Type B pancreatic cell (in vitro differentiated cells): ENCODE measurements at regions not wholly inside any gene's neighbourhood (a gene's known extent, or its start where the extent isn't known, plus 50 kb on each side); places are given as distances from the start of the nearest gene placed in this dataset.

Source experiments
- DNase-seq: peaks from one replicate; pipeline ENCODE4 v3.0.0; 2021; ENCODE audit warnings: mixed read lengths; ENCODE audit not compliant: unreplicated experiment; ENCODE audit errors: extremely low spot score
- H3K27ac Mint-ChIP-seq: 2 replicates; pipeline ENCODE4 v1.8.0; 2021; ENCODE audit warnings: mild to moderate bottlenecking, mixed read lengths
- H3K27me3 Mint-ChIP-seq: 2 replicates; pipeline ENCODE4 v1.8.0; 2021; ENCODE audit warnings: mixed read lengths
- H3K36me3 Mint-ChIP-seq: 2 replicates; pipeline ENCODE4 v1.8.0; 2021; ENCODE audit warnings: mixed read lengths
- H3K4me1 Mint-ChIP-seq: one replicate; pipeline ENCODE4 v1.8.0; 2021; ENCODE audit warnings: mixed read lengths; ENCODE audit not compliant: unreplicated experiment
- H3K4me3 Mint-ChIP-seq: 2 replicates; pipeline ENCODE4 v1.8.0; 2021; ENCODE audit warnings: mild to moderate bottlenecking, mixed read lengths
- H3K9me3 Mint-ChIP-seq: 2 replicates; pipeline ENCODE4 v1.8.0; 2021; ENCODE audit warnings: mixed read lengths
- TF ChIP-seq, protein P1 (sequence below): fragments of 200-600 bp; sonication (generic); conservative IDR thresholded peaks from 2 replicates; pipeline ENCODE4 v1.5.0; 2021; ENCODE audit warnings: antibody characterized with exemption, mild to moderate bottlenecking

DNA sequence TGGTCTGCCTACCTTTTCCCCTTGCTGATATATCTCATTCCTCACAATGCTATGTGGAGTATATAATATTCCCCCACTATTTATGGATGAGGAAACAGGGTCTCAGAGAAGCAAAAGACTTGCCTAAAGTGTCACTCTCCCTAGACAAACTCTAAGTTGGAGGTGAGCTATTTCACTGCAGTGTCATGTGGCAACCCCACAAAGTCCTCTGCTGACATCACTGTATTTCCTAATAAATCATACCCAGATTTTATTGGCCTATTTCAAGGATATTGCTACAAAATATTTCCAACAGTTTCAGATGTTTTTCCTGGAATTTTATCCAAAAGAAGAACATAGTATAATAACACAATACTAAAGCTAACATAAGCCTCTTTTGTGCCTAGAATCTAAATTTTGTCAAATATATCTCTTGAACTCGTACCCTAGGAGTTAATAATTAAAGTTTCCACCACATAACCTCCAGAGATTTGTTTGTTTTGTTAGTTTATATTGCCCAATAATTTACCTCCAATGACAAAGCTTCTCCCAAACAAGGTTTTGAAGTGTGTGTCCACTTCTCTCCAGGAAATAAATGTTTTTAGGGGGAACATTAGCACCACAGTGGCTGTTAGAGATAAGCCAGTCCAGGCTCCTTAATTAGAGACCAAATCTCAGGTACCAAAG lies 215.1 kb downstream of the ASCL1 start:
- no peaks in the 10 kb centered on the region for H3K9me3 Mint-ChIP-seq
- H3K27me3 Mint-ChIP-seq: no peaks in the 10 kb centered on the region
- no peak for DNase-seq
- TF ChIP-seq, protein P1, sequence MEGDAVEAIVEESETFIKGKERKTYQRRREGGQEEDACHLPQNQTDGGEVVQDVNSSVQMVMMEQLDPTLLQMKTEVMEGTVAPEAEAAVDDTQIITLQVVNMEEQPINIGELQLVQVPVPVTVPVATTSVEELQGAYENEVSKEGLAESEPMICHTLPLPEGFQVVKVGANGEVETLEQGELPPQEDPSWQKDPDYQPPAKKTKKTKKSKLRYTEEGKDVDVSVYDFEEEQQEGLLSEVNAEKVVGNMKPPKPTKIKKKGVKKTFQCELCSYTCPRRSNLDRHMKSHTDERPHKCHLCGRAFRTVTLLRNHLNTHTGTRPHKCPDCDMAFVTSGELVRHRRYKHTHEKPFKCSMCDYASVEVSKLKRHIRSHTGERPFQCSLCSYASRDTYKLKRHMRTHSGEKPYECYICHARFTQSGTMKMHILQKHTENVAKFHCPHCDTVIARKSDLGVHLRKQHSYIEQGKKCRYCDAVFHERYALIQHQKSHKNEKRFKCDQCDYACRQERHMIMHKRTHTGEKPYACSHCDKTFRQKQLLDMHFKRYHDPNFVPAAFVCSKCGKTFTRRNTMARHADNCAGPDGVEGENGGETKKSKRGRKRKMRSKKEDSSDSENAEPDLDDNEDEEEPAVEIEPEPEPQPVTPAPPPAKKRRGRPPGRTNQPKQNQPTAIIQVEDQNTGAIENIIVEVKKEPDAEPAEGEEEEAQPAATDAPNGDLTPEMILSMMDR: no peak
- H3K36me3 Mint-ChIP-seq: no peaks in the 10 kb centered on the region
- no peak overlapping the region for H3K4me3 Mint-ChIP-seq
- no peaks in the 10 kb centered on the region for H3K4me1 Mint-ChIP-seq
- no peak overlapping the region for H3K27ac Mint-ChIP-seq

DNA sequence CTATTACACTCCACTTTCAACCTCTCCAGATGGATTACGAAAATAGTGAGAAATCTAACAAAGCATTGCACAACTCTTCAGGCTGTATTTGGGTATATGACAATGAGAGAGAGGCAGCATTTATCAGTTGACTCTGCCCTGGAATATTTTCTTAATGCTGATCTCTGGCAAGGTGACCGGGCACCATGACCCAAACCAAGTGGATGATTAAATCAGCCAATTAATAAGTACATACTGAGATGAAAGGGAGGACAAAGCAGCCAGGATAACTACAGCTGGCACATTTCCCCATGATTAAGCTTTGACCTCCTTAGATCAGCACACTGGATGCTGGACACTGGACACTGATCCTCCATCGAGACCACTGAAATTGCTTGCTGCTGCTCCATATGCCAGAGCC lies 218.2 kb downstream of the ASCL1 start:
- no peaks in the 10 kb centered on the region for H3K36me3 Mint-ChIP-seq
- H3K9me3 Mint-ChIP-seq: no peaks in the 10 kb centered on the region
- H3K4me1 Mint-ChIP-seq: no peaks in the 10 kb centered on the region
- TF ChIP-seq, protein P1: no peak
- no peak for DNase-seq
- no peaks in the 10 kb centered on the region for H3K27me3 Mint-ChIP-seq
- H3K27ac Mint-ChIP-seq: no peak overlapping the region
- no peak overlapping the region for H3K4me3 Mint-ChIP-seq

DNA sequence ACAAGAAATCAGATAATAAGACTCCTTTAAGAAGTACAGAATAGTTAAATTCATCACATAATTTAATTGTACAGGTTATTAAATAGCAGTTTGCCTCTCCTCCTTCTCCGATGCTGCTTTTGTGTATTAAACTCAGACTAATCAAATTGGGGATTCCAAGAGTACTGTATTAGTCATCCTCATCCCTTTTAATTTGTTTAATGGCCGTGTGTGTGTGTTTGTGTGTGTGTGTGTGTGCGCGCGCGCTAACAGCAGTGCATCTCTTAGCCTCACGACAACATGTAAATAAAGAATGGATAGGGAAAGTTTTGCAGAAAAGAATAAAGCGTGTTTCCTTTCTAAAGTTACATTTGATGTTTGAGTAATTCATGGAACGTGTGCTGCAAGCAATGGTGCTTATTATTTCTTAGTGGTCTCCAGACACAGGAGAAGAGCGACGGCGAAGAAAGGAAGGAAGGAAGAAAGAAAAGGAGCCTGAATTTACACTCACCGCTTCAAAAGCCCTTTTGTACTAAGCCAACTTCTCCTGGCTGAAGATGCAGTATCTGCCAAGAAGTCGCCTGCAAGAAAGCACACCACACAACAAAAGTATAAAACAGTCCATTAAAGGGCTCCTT lies 220.3 kb downstream of the ASCL1 start:
- H3K27ac Mint-ChIP-seq: no peak overlapping the region
- TF ChIP-seq, protein P1: no peak
- no peak overlapping the region for H3K4me3 Mint-ChIP-seq
- H3K36me3 Mint-ChIP-seq: no peaks in the 10 kb centered on the region
- no peak for DNase-seq
- H3K9me3 Mint-ChIP-seq: no peaks in the 10 kb centered on the region
- no peaks in the 10 kb centered on the region for H3K27me3 Mint-ChIP-seq
- no peaks in the 10 kb centered on the region for H3K4me1 Mint-ChIP-seq

DNA sequence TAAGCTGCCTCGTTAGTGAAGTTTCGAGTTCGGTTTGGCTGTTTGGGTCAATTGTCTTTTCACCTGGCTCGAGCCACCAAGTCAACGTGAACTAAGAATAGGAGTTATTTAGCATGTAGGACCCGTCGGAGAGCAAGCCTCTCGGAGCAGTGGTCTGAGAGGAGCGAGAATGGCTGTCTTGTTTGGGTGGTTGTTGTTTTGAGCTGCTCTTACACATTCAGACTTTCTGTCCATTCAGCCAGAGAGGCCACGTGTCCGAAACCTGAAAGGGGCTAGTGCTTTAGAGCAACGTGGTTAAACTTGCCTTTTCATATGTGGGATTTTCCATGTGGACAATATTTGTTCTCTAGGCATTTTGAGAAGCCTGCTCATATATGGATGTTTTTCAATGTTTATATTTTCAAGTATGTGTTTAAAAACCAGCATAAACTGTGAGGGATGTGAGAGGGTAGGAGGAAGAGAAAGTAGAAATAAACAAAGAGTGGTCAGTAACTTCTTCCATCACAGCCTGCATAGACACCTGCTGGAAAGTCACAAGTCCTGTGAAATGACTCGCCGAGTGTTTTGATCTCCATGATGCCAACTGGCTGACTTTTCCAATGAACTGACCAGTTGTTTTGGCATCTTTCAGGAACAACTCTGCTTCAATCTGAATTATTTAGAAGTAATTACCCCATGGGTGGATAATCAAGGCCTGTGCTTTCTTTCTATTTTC lies 221.0 kb downstream of the ASCL1 start:
- Mint-ChIP-seq H3K4me3 (no peak overlapping the region), H3K4me1 (no peaks in the 10 kb centered on the region), H3K9me3 (no peaks in the 10 kb centered on the region)

DNA sequence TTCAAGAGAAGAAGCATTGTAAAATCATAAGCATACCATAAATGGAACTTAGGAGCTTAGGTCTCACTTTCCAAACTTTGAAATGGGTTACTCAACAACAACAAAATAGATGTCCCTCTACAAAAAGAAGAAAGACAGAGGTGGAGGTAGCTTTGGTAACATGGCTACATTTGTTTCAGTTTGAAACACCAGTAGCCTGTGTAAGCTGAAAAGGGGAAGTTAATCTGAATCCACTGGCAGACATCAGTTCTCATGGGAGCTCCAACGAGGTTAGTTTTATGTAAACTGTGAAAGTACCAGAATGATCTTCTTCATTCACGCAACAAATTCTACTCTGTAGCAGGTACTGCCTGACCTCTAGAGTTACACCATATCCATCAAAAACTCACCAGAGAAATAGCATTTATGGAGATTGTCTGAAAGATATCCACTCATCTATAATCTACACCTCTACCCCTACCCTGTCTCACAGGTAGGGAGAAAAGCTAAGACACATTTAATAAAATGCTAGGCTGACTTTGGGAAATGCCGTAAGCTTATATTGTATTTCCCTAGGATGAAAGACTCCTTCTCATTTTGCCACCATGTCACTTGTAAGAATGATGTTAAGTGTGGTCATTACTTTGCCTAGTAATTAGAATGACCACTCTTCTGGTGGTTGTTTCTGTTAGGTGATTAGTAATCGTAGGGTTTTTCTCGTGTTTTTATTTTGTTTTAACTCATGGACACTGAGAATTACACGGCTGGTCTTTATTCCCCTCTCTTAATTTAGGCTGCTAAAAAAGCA lies 224.1 kb downstream of the ASCL1 start:
- TF ChIP-seq, protein P1: no peak
- H3K4me3 Mint-ChIP-seq: no peak overlapping the region
- H3K27ac Mint-ChIP-seq: no peak overlapping the region
- no peaks in the 10 kb centered on the region for H3K27me3 Mint-ChIP-seq
- H3K9me3 Mint-ChIP-seq: peaks cover 8% of the 10 kb centered on the region
- no peaks in the 10 kb centered on the region for H3K36me3 Mint-ChIP-seq
- H3K4me1 Mint-ChIP-seq: no peaks in the 10 kb centered on the region
- DNase-seq: no peak

More for the DNA sequence above, 221.0 kb downstream of the ASCL1 start:
- Mint-ChIP-seq H3K36me3 (no peaks in the 10 kb centered on the region), H3K27me3 (no peaks in the 10 kb centered on the region), H3K27ac (no peak overlapping the region)
- TF ChIP-seq, protein P1: no peak
- DNase-seq: no peak
